ENCODE measurements at regions not wholly inside any gene's neighbourhood (a gene's known extent, or its start where the extent isn't known, plus 50 kb on each side); places are given as distances from the start of the nearest gene placed in this dataset.
"Not testable (repeated sequence)": the region's sequence is repeated elsewhere in the genome, so short reads cannot be mapped to it uniquely, and the experiment has no call there.

DNA sequence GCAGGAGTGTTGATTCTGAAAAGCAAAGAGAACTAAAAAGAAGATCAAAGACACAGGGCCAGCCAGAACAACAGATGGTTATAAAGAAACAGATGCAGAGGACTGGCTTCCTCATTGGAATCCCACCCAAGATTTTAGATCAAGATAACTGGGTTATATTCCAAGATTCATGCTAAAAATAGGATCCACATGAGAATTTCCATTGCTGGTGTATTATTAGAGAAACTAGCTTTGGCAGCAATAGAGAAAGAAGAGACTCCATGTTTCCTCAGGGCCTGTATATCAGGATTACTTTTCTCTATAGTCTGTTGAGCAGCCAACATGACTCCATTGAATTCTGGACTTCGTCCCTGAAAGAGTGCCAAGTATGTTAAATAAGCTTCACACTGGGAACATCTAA is 367.3 kb downstream of the TUSC1 start:
- H3K36me3 ChIP-seq = no peaks in the 10 kb centered on the region
- no peak for TF ChIP-seq CTCF (IDR thresholded peaks at IDR 0.05)
- TF ChIP-seq POLR2A (IDR thresholded peaks at IDR 0.05) = no peak
- no peak for DNase-seq
- no peaks in the 10 kb centered on the region for H3K4me1 ChIP-seq
- no peak overlapping the region for H3K4me3 ChIP-seq
- no peaks in the 10 kb centered on the region for H3K9me3 ChIP-seq
- H3K27ac ChIP-seq = no peak overlapping the region
- no peaks in the 10 kb centered on the region for H3K27me3 ChIP-seq

DNA sequence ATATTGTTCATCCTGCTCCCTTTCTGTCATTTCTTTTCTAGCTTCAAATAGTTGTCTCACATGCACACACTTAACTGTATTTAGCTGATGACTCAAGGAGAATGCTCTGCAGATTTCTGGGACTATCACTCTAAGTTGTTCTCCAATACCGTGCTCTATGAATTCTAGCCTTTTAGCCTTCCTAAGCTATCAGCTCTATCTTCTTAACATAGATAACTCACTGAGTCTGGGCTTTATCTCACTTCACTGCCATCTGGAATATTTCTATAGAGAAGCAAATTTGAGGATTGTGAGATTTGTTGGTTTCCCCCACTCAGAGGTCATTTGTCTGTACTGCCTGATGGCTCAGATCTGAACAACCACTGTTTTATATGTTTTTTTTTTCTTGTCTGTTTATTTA is 369.7 kb downstream of the TUSC1 start:
- Histone ChIP-seq H3K9me3 (no peaks in the 10 kb centered on the region), H3K27ac (no peak overlapping the region), H3K27me3 (no peaks in the 10 kb centered on the region), H3K4me1 (no peaks in the 10 kb centered on the region), H3K4me3 (no peak overlapping the region), H3K36me3 (no peaks in the 10 kb centered on the region)
- no peak for DNase-seq
- TF ChIP-seq POLR2A (IDR thresholded peaks at IDR 0.05) = no peak
- no peak for TF ChIP-seq CTCF (IDR thresholded peaks at IDR 0.05)

- no peak for DNase-seq
Observed at GRCh38 chr9:25302601-25303000, 375.6 kb downstream of the TUSC1 start.

DNA sequence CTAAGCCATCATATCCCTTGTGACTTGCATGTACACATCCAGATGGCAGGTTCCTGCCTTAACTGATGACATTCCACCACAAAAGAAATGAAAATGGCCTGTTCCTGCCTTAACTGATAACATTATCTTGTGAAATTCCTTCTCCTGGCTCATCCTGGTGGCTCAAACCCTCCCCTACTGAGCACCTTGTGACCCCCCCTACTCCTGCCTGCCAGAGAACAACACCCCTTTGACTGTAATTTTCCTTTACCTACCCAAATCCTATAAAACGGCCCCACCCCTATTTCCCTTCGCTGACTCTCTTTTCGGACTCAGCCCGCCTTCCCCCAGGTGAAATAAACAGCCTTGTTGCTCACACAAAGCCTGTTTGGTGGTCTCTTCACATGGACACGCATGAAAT is 390.0 kb downstream of the TUSC1 start:
- H3K36me3 ChIP-seq, DNase-seq, H3K9me3 ChIP-seq, H3K4me3 ChIP-seq, H3K4me1 ChIP-seq, H3K27ac ChIP-seq, H3K27me3 ChIP-seq: not testable (repeated sequence)

More at GRCh38 chr9:25302601-25303000, 375.6 kb downstream of the TUSC1 start:
- TF ChIP-seq CTCF (IDR thresholded peaks at IDR 0.05) (no peak), POLR2A (IDR thresholded peaks at IDR 0.05) (no peak)
- H3K9me3 ChIP-seq = no peaks in the 10 kb centered on the region
- H3K27me3 ChIP-seq = no peaks in the 10 kb centered on the region
- no peak overlapping the region for H3K4me3 ChIP-seq
- no peak overlapping the region for H3K27ac ChIP-seq
- no peaks in the 10 kb centered on the region for H3K36me3 ChIP-seq
- no peaks in the 10 kb centered on the region for H3K4me1 ChIP-seq

- Histone ChIP-seq H3K27ac (no peak overlapping the region), H3K36me3 (no peaks in the 10 kb centered on the region), H3K9me3 (no peaks in the 10 kb centered on the region), H3K27me3 (no peaks in the 10 kb centered on the region), H3K4me3 (no peak overlapping the region), H3K4me1 (no peaks in the 10 kb centered on the region)
- DNase-seq = no peak
- TF ChIP-seq POLR2A (IDR thresholded peaks at IDR 0.05) (no peak), CTCF (IDR thresholded peaks at IDR 0.05) (no peak)
Observed at GRCh38 chr9:25284365-25284764, 393.9 kb downstream of the TUSC1 start.

DNA sequence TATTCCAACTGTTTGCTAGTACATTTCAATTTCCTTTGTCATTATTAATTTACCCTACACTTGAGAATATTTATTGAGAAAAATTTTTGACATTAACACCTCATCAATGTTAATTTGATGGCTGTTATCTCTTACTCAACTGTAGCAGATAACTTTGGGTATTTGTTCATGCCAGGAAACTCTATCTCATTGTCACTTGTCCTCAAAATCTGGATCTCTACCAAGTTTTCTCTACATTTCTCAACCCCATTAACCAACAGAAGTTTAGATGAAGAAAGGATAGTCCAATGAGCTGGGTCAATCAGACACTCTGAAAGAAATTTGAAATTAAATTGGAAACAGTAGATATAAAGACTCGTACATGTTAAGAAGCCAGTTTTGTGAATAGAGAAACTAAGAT is 395.3 kb downstream of the TUSC1 start:
- DNase-seq = no peak
- TF ChIP-seq CTCF (IDR thresholded peaks at IDR 0.05) = no peak
- TF ChIP-seq POLR2A (IDR thresholded peaks at IDR 0.05) = no peak

More for the DNA sequence above, 395.3 kb downstream of the TUSC1 start:
- Histone ChIP-seq H3K4me1 (no peaks in the 10 kb centered on the region), H3K27ac (no peak overlapping the region), H3K9me3 (no peaks in the 10 kb centered on the region), H3K36me3 (no peaks in the 10 kb centered on the region), H3K27me3 (no peaks in the 10 kb centered on the region), H3K4me3 (no peak overlapping the region)

All from Peyer's patch (tissue), 4 donors.